LNCAP (cell line): ENCODE measurements at regions not wholly inside any gene's neighbourhood (a gene's known extent, or its start where the extent isn't known, plus 50 kb on each side); places are given as distances from the start of the nearest gene placed in this dataset.
A peak's percentile ranks its signal among the peaks of the same experiment; 100 is the strongest.

Source experiments
- TF ChIP-seq, protein P1 (sequence below): fragments of 450-650 bp; IDR thresholded peaks from 2 replicates; pipeline ENCODE4 v1.5.1; 2017; ENCODE audit warnings: mild to moderate bottlenecking

DNA sequence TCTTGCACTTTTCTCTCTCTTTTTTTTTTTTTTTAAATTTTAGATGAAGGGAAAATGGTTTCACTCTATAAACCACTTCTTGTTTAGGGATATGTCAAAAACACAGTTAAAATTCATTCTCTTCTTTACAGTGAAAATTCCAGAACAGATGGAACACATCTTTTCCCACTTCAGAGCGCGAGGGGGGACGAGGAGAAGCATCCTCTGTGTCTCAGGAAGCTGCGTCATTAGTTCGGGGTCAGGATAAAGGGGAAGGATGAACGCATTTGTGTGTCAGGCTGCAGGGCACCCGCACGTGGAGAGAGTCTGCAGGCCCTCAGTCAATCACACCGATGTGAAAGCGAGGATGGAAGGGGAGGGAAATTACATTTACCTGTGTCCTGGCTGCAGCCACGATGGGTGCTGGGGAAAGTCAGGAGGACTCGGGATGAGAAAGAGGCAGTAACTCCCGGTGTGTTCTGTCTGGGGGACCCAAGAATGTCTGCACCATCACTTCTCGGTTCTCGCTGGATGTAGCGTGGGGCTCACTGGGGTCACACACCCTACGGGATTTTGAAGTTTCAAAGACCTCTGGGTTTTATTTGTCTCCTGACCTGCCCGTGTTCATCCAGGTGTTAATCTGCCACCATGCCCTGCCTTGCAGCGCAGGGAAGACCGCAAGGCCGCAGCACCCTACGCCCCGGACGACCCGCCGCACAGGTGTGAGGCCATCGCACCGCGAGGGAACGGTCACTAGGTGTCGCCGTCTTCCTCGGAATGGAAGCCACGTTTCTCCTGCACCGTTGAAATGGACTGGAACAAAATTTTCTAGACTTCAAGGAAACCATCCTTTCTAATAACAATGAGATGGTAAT, 66.7 kb upstream of the PITRM1 start:
- TF ChIP-seq, protein P1, sequence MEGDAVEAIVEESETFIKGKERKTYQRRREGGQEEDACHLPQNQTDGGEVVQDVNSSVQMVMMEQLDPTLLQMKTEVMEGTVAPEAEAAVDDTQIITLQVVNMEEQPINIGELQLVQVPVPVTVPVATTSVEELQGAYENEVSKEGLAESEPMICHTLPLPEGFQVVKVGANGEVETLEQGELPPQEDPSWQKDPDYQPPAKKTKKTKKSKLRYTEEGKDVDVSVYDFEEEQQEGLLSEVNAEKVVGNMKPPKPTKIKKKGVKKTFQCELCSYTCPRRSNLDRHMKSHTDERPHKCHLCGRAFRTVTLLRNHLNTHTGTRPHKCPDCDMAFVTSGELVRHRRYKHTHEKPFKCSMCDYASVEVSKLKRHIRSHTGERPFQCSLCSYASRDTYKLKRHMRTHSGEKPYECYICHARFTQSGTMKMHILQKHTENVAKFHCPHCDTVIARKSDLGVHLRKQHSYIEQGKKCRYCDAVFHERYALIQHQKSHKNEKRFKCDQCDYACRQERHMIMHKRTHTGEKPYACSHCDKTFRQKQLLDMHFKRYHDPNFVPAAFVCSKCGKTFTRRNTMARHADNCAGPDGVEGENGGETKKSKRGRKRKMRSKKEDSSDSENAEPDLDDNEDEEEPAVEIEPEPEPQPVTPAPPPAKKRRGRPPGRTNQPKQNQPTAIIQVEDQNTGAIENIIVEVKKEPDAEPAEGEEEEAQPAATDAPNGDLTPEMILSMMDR = peak; percentile 96

DNA sequence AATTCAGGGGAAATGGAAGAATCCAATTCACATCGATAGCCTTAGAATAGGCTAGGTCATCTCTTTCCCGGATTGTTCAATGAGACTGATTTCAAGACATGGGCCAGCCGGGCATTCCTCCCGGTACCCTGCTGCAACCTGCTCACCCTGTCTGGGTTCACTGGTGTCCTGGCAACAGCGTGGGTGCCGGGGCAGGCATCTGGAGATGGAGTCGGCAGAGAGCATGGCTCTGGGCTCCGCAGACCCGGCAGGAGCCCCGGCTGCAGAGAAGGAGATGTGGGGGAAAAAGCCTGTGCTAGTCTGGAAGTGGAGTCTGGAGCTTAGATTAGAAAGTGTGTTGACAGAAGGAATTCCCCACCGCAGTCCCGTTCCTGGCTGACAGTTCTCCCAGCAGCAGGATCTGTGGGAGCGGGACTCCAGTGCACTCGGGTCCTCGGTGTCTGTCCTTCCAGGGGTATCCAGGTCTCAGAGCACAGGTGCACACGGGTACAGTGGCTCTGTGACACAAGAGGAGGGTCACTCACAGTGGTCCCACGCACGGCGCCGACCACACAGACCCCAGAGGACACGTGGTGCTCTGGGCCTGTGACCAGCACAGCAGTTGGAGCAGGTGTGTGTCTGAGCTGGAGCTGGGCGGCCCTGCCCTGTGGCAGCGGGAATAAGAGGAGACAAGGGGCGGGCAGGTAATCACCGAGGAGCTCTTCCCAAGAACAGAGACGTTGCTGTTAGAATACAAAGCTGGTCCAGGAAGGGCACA, 65.7 kb upstream of the PITRM1 start:
- TF ChIP-seq, protein P1 = no peak

DNA sequence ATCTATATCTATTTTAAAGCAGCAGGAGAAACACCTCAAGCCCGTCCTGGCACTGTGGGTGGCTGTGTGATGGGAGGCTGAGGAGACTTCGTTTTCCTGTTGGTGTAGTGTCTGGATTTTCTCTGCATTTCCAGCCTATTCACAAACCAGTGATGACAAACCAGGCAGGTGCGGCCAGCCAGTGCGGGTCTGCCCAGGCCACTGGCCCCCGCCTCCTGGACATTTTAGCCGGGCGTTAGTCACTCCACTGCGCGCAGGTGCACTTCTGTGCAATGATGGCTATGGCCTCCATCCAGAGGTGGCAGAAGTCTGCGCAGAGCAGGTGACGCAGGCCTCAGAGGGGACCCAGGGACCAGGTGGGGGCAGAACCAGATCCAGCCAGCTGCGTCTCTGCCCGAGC, 64.9 kb upstream of the PITRM1 start:
- TF ChIP-seq, protein P1 = no peak

DNA sequence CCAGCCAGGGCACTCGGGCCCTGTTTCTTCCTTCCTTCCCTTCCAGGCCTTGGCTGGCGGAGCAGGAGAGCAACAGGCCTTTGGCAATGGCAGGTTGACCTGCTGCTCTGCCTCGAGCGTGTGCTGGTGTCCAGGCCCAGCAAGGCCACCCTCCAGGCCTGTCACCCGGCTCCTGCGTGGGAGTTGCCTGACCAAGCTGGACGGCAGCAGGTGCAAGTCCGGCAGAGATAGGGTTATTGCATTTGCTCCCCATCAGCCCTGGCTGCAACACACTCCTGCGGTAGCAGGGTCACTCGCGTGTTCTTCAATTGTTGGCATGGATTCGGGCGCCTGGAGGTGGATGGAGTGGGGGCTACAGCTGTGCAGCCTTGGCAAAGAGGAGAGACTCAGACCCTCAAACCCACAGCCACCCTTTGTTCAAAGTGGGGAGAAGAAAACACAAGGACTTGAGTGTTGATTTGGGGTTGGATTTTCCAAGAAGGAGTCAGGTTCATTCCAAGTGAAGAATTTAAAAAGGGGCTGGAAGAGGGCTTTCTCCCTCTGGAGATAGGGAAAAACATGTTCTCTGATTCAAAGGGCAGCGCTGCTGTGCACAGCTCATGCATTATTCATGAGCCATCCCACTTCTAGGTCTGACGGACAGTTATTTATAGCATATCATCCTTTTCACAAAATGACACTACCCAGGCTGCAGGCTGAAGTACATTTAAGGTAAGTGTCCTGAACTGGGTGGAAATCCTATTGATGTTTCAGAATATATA, 64.2 kb upstream of the PITRM1 start:
- TF ChIP-seq, protein P1 = no peak

DNA sequence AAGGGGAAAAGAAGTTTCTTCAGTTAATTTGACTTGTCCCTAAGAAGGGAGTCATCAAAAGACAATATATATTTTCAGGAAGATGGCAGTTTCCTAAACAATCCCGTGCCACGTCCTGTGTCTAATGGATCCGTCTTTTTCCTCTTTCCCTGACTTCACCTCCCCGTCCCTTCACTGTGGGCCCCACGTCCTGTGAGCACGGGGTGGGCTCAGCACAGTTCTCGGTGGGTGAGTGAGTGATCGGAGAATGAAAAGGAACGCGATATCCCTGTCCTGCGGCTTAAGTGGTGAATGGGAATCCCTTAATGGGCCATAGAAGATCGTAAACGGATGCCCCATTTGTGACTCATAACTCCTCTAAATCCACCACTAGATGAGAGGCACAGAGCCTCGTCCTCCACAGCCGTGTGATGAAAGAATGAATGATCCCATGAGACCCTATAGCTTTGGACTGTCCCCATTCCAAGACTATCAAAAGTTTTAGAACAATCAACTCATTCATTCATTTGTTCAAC, 63.5 kb upstream of the PITRM1 start:
- TF ChIP-seq, protein P1 = no peak

DNA sequence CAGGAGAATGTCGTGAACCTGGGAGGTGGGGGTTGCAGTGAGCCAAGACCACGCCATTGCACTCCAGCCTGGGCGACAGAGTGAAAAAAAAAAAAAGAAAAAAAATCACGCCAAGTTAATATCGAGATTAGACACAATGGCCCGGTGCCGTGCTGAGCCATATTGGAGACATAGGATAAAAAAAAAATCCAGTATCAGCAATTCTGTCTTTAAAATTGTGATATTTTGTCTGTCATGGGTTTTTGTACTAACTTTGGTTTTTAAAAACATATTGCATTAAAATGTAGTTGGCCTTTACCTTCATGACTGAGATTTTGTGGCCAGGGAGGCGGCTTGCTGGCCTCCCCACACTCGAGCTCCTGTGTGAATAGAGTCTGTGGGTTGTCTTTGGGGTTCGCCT, 62.8 kb upstream of the PITRM1 start:
- TF ChIP-seq, protein P1 = no peak

DNA sequence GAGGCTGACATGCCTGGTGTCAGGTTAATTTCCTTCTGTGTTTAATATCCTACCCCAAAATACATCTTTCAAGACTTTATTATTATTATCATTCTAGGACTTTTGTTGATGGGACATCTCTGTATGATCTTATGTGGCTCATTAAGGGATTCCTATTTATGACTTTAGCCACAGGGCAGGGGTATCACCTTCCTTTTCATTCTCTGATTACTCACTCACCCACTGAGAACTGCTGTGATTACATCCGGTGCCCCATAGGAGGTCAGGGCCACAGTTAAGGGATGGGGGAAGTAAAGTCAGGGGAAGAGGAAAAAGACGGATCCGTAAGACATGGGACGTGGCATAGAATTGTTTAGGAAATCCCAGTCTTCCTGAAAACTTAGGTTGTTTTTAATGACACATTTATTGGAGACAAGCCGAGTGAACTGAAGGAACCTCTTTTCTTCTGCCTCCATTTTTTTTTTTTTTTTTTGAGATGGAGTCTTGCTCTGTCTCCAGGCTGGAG, 61.0 kb upstream of the PITRM1 start:
- TF ChIP-seq, protein P1 = no peak
